ENCODE measurements at regions not wholly inside any gene's neighbourhood (a gene's known extent, or its start where the extent isn't known, plus 50 kb on each side); places are given as distances from the start of the nearest gene placed in this dataset.

DNA sequence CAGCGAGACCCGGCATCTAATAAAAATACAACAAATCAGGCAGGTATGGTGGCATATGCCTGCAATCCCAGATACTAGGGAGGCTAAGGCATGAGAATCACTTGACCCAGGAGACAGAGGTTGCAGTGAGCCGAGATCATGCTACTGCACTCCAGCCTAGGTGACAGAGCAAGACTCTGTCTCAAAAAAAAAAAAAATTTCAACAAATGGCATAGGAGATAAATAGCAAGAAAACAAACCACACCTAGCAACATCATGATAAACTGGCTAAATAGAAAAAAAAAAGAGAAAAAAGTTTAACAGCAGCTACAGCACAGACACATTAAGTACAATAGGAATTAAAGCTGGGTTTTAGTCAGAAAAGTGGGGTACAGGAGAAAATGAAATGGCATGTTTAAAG lies 1034.6 kb upstream of the LRRN3 start:
- TF ChIP-seq, protein P1, sequence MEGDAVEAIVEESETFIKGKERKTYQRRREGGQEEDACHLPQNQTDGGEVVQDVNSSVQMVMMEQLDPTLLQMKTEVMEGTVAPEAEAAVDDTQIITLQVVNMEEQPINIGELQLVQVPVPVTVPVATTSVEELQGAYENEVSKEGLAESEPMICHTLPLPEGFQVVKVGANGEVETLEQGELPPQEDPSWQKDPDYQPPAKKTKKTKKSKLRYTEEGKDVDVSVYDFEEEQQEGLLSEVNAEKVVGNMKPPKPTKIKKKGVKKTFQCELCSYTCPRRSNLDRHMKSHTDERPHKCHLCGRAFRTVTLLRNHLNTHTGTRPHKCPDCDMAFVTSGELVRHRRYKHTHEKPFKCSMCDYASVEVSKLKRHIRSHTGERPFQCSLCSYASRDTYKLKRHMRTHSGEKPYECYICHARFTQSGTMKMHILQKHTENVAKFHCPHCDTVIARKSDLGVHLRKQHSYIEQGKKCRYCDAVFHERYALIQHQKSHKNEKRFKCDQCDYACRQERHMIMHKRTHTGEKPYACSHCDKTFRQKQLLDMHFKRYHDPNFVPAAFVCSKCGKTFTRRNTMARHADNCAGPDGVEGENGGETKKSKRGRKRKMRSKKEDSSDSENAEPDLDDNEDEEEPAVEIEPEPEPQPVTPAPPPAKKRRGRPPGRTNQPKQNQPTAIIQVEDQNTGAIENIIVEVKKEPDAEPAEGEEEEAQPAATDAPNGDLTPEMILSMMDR (IDR thresholded peaks at IDR 0.05), result no peak
- no peak for TF ChIP-seq POLR2A (IDR thresholded peaks at IDR 0.05)

Data from right lobe of liver (tissue), 4 donors.